ENCODE measurements at regions not wholly inside any gene's neighbourhood (a gene's known extent, or its start where the extent isn't known, plus 50 kb on each side); places are given as distances from the start of the nearest gene placed in this dataset.

DNA sequence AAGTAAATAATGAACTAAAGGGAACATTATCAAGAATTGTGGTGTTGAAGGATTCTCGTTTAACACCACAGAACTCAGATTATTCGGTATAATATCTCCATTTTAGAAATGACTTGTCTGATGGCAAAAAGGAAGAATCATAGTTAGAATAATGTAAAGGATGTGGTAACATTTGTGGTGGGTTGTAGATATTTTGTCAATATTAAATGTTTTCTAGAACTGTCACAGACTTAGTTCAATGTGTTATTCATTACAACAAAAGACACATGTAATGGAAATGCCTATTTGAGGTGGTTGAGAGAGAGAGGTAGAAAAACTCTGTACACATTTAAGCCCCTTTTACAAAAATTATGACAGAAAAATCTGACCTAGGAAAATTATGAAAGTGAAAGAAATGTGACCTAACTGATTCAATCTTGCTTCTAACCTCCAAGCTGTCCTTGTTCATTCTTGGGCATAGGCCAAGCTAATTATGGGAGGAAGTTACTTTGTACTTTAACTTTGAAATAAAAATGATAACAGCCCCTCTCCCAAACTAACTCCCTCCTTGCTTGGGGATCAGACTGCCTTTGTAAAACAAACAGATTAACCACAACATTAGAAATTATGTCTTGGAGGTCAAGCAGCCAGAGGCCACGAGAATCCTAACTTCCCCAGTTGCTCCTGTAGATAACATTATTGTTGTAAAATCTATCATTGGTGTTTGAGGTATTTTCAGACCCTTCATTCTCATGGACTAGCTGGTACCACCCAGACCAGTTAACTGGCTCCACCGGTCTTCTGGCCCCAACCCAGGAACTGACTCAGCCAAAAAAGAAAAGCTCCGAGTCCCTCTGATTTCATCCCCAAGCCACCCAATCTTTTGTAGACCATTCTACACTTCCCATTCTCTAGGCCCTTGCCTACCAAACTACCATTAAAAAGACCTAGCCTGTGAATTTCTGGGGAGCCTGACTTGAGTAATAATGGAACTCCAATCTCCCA, 1287.8 kb upstream of the CDH8 start:
- Mint-ChIP-seq H3K9me3 (peaks cover 8 to 37% (median 21%) of the 10 kb centered on the region in 5 donors), H3K27me3 (no peaks in the 10 kb centered on the region), H3K4me1 (no peaks in the 10 kb centered on the region), H3K27ac (no peak overlapping the region), H3K36me3 (no peaks in the 10 kb centered on the region), H3K4me3 (no peak overlapping the region)
- no peaks in the 10 kb centered on the region for H3K9me3 ChIP-seq (ENCODE audit: low read length)
- DNase-seq = no peak
- no peaks in the 10 kb centered on the region for H3K4me1 ChIP-seq (ENCODE audit: insufficient read depth, low read length)
- H3K36me3 ChIP-seq (ENCODE audit: insufficient read depth, low read length) = no peaks in the 10 kb centered on the region
- CTCF ChIA-PET = no interaction called here
- H3K27ac ChIP-seq (ENCODE audit: low read depth, low read length) = no peak overlapping the region
- H3K4me3 ChIP-seq (ENCODE audit: low read length) = no peak overlapping the region
- no peaks in the 10 kb centered on the region for H3K27me3 ChIP-seq (ENCODE audit: insufficient read depth, low read length, poor library complexity, severe bottlenecking)
- POLR2A ChIA-PET = no interaction called here

DNA sequence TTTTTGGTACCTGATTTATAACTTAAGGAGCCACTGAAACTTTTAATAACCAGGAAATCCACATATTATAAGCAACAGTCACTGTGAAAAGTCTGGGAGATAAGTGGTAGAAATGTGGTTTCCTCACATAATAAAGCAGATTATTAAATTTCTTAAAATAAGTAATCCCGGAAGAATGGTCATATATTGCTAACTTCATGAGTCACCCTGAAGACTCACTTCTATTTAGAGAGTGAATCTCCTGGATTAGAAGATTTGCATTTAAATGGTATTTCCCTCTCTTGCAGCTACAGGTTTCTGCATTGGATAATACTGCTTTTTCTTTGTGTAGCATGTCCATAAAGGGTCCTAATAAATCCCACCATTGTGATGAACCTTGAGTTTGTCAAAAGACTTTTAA, 1286.8 kb upstream of the CDH8 start:
- Histone ChIP-seq H3K9me3 (ENCODE audit: low read length) (no peaks in the 10 kb centered on the region), H3K27ac (ENCODE audit: low read depth, low read length) (no peak overlapping the region), H3K36me3 (ENCODE audit: insufficient read depth, low read length) (no peaks in the 10 kb centered on the region), H3K27me3 (ENCODE audit: insufficient read depth, low read length, poor library complexity, severe bottlenecking) (no peaks in the 10 kb centered on the region), H3K4me3 (ENCODE audit: low read length) (no peak overlapping the region), H3K4me1 (ENCODE audit: insufficient read depth, low read length) (no peaks in the 10 kb centered on the region)
- no peak for DNase-seq
- Mint-ChIP-seq H3K4me1 (no peaks in the 10 kb centered on the region), H3K27ac (no peak overlapping the region), H3K36me3 (no peaks in the 10 kb centered on the region), H3K4me3 (no peak overlapping the region), H3K9me3 (peaks cover 9 to 38% (median 18%) of the 10 kb centered on the region in 5 donors), H3K27me3 (no peaks in the 10 kb centered on the region)
- CTCF ChIA-PET = no interaction called here
- POLR2A ChIA-PET = no interaction called here

GRCh38 chr16:63315229-63315628, 1279.0 kb upstream of the CDH8 start:
- Mint-ChIP-seq H3K27me3 (no peaks in the 10 kb centered on the region), H3K4me3 (no peak overlapping the region), H3K9me3 (peaks cover 10 to 44% (median 28%) of the 10 kb centered on the region in 5 donors), H3K27ac (no peak overlapping the region), H3K36me3 (no peaks in the 10 kb centered on the region), H3K4me1 (no peaks in the 10 kb centered on the region)
- POLR2A ChIA-PET = no interaction called here
- H3K9me3 ChIP-seq (ENCODE audit: low read length) = no peaks in the 10 kb centered on the region
- no peaks in the 10 kb centered on the region for H3K27me3 ChIP-seq (ENCODE audit: insufficient read depth, low read length, poor library complexity, severe bottlenecking)
- no peaks in the 10 kb centered on the region for H3K4me1 ChIP-seq (ENCODE audit: insufficient read depth, low read length)
- no peaks in the 10 kb centered on the region for H3K36me3 ChIP-seq (ENCODE audit: insufficient read depth, low read length)
- no peak for DNase-seq
- no peak overlapping the region for H3K4me3 ChIP-seq (ENCODE audit: low read length)
- CTCF ChIA-PET = no interaction called here
- no peak overlapping the region for H3K27ac ChIP-seq (ENCODE audit: low read depth, low read length)

DNA sequence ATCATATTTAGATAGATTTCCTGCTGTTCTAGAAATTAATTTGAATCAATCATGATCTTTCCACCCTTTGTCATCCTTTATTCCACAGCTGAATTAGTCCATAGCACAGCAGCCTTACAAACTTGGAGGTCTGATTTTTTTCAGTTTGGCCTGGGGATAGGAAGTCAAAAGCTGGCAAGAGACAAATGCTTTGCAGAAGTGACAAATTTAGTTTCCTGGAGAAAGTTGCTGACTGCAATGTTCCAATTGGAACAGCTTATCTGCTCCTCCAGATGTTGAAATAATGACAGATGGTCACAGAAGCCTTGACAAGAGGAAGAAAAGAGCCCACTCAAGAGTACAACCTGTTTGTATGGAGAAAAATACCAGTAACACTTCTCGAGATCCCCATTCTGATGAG, 1276.1 kb upstream of the CDH8 start:
- Histone ChIP-seq H3K36me3 (ENCODE audit: insufficient read depth, low read length) (no peaks in the 10 kb centered on the region), H3K4me1 (ENCODE audit: insufficient read depth, low read length) (no peaks in the 10 kb centered on the region), H3K27me3 (ENCODE audit: insufficient read depth, low read length, poor library complexity, severe bottlenecking) (no peaks in the 10 kb centered on the region), H3K27ac (ENCODE audit: low read depth, low read length) (no peak overlapping the region), H3K4me3 (ENCODE audit: low read length) (no peak overlapping the region), H3K9me3 (ENCODE audit: low read length) (no peaks in the 10 kb centered on the region)
- no peak for DNase-seq
- Mint-ChIP-seq H3K9me3 (peaks cover 8 to 37% (median 31%) of the 10 kb centered on the region in 5 donors), H3K4me1 (no peaks in the 10 kb centered on the region), H3K27me3 (no peaks in the 10 kb centered on the region), H3K27ac (no peak overlapping the region), H3K4me3 (no peak overlapping the region), H3K36me3 (no peaks in the 10 kb centered on the region)
- ChIA-PET POLR2A (no interaction called here), CTCF (no interaction called here)

DNA sequence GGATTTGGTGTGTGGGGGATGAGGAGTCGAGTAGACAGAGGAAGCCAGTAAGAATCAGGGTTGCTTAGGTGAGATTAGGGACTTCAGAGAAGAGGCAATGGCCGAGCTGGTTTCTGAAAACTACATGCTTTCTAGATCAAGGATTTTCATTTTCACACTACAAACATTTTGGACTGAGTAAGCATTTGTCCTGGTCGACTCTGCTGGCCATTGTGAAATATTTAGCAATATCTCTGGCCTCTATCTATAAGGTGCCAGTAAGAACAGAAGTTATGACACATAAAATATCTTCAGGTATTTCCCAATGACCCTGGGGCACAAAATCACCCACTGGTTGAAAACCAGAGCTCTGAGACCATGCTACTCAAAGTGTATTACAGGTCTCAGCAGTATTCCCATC, 1275.1 kb upstream of the CDH8 start:
- CTCF ChIA-PET = no interaction called here
- Histone ChIP-seq H3K4me1 (ENCODE audit: insufficient read depth, low read length) (no peaks in the 10 kb centered on the region), H3K27ac (ENCODE audit: low read depth, low read length) (no peak overlapping the region), H3K36me3 (ENCODE audit: insufficient read depth, low read length) (no peaks in the 10 kb centered on the region), H3K9me3 (ENCODE audit: low read length) (no peaks in the 10 kb centered on the region), H3K27me3 (ENCODE audit: insufficient read depth, low read length, poor library complexity, severe bottlenecking) (no peaks in the 10 kb centered on the region), H3K4me3 (ENCODE audit: low read length) (no peak overlapping the region)
- H3K27me3 Mint-ChIP-seq = no peaks in the 10 kb centered on the region
- H3K4me3 Mint-ChIP-seq = no peak overlapping the region
- H3K4me1 Mint-ChIP-seq = no peaks in the 10 kb centered on the region
- peaks cover 7 to 37% (median 29%) of the 10 kb centered on the region in 5 donors for H3K9me3 Mint-ChIP-seq
- POLR2A ChIA-PET = no interaction called here
- DNase-seq = no peak
- H3K36me3 Mint-ChIP-seq = no peaks in the 10 kb centered on the region
- H3K27ac Mint-ChIP-seq = no peak overlapping the region

- CTCF ChIA-PET = no interaction called here
- no peaks in the 10 kb centered on the region for H3K36me3 Mint-ChIP-seq
- peaks cover 4 to 46% (median 24%) of the 10 kb centered on the region in 5 donors for H3K9me3 Mint-ChIP-seq
- no peaks in the 10 kb centered on the region for H3K4me1 Mint-ChIP-seq
- no peaks in the 10 kb centered on the region for H3K27me3 Mint-ChIP-seq
- Histone ChIP-seq H3K36me3 (ENCODE audit: insufficient read depth, low read length) (no peaks in the 10 kb centered on the region), H3K27me3 (ENCODE audit: insufficient read depth, low read length, poor library complexity, severe bottlenecking) (no peaks in the 10 kb centered on the region), H3K9me3 (ENCODE audit: low read length) (no peaks in the 10 kb centered on the region), H3K4me1 (ENCODE audit: insufficient read depth, low read length) (no peaks in the 10 kb centered on the region), H3K4me3 (ENCODE audit: low read length) (no peak overlapping the region), H3K27ac (ENCODE audit: low read depth, low read length) (no peak overlapping the region)
- DNase-seq = no peak
- no peak overlapping the region for H3K27ac Mint-ChIP-seq
- POLR2A ChIA-PET = no interaction called here
- H3K4me3 Mint-ChIP-seq = no peak overlapping the region
These were observed 1266.6 kb upstream of the CDH8 start for GRCh38 chr16:63302811-63303210.

DNA sequence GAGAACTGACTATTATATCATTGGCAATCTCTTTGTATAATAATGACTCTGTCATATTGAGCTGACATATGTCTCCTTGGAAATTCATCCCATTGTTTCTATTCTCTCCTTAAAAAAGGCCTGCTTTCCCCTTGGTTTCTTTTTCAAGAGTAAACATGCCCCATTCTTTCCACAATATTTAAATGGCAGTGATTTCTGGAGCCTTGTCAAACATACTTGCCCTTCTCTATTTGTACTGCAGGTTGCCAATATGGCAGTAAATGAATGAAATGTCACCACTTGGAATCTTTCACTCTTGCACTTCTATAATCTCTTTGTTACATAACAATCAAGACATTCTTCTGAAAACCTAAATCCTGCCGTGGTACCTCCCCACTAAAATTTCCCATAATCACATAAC, 1265.1 kb upstream of the CDH8 start:
- Histone ChIP-seq H3K27ac (ENCODE audit: low read depth, low read length) (no peak overlapping the region), H3K36me3 (ENCODE audit: insufficient read depth, low read length) (no peaks in the 10 kb centered on the region), H3K4me1 (ENCODE audit: insufficient read depth, low read length) (no peaks in the 10 kb centered on the region), H3K9me3 (ENCODE audit: low read length) (no peaks in the 10 kb centered on the region), H3K4me3 (ENCODE audit: low read length) (no peak overlapping the region), H3K27me3 (ENCODE audit: insufficient read depth, low read length, poor library complexity, severe bottlenecking) (no peaks in the 10 kb centered on the region)
- ChIA-PET POLR2A (no interaction called here), CTCF (no interaction called here)
- H3K36me3 Mint-ChIP-seq = no peaks in the 10 kb centered on the region
- peaks cover 4 to 55% (median 26%) of the 10 kb centered on the region in 5 donors for H3K9me3 Mint-ChIP-seq
- no peak for DNase-seq
- no peaks in the 10 kb centered on the region for H3K4me1 Mint-ChIP-seq
- H3K27me3 Mint-ChIP-seq = no peaks in the 10 kb centered on the region
- H3K27ac Mint-ChIP-seq = no peak overlapping the region
- no peak overlapping the region for H3K4me3 Mint-ChIP-seq

GRCh38 chr16:63298993-63299392, 1262.8 kb upstream of the CDH8 start:
- Mint-ChIP-seq H3K27me3 (no peaks in the 10 kb centered on the region), H3K9me3 (peaks cover 4 to 44% (median 26%) of the 10 kb centered on the region in 5 donors), H3K4me1 (no peaks in the 10 kb centered on the region), H3K36me3 (no peaks in the 10 kb centered on the region), H3K27ac (no peak overlapping the region), H3K4me3 (no peak overlapping the region)
- CTCF ChIA-PET = no interaction called here
- Histone ChIP-seq H3K27ac (ENCODE audit: low read depth, low read length) (no peak overlapping the region), H3K4me3 (ENCODE audit: low read length) (no peak overlapping the region), H3K9me3 (ENCODE audit: low read length) (no peaks in the 10 kb centered on the region), H3K36me3 (ENCODE audit: insufficient read depth, low read length) (no peaks in the 10 kb centered on the region), H3K27me3 (ENCODE audit: insufficient read depth, low read length, poor library complexity, severe bottlenecking) (no peaks in the 10 kb centered on the region), H3K4me1 (ENCODE audit: insufficient read depth, low read length) (no peaks in the 10 kb centered on the region)
- no peak for DNase-seq
- POLR2A ChIA-PET = no interaction called here

All from CD8-positive, alpha-beta memory T cell (primary cell).